HepG2 (cell line): ENCODE measurements at regions not wholly inside any gene's neighbourhood (a gene's known extent, or its start where the extent isn't known, plus 50 kb on each side); places are given as distances from the start of the nearest gene placed in this dataset.

ENCODE experiments used
- ATAC-seq: fragments of 200-7000 bp; cut with Tn5 transposase; 3 replicates; pipeline ENCODE4 v1.9.1; 2020; ENCODE audit warnings: mild to moderate bottlenecking, moderate library complexity
- BruUV-seq: library from RNA; stranded (reverse); fragments of 400-500 nt; replicated peaks from 2 replicates; lab custom pipeline; 2021; lab: Mats Ljungman, UMichigan
- CTCF ChIA-PET: fragments of 300-600 bp; formaldehyde crosslinking; extraction: SDS; loops from one replicate; lab custom pipeline; 2021; ENCODE audit warnings: low total read pairs, inconsistent platforms, low intra/inter-chr PET ratio; lab: Yijun Ruan, JAX
- POLR2A ChIA-PET: fragments of 350-600 bp; sonication (Branson Sonifier 250); formaldehyde crosslinking; loops from one replicate; lab custom pipeline; 2020; ENCODE audit warnings: antibody characterized with exemption, inconsistent platforms; lab: Yijun Ruan, JAX
- DNase-seq: peaks from one replicate; pipeline ENCODE4 v3.0.0-alpha.2; 2015; ENCODE audit warnings: low spot score
- FAIRE-seq: peaks from 3 replicates; lab custom pipeline; 2011; peaks lifted over from hg19 to GRCh38; lab: Jason Lieb, UNC
- H2AFZ ChIP-seq: one replicate; pipeline ENCODE4 v1.6.1; 2011; ENCODE audit warnings: low read length, inconsistent platforms
- H3K27ac ChIP-seq: fragments of 300-600 bp; 3 replicates; pipeline ENCODE4 v1.8.0; 2011; ENCODE audit warnings: mixed run types, mild to moderate bottlenecking, mixed read lengths, low read length, inconsistent platforms; ENCODE audit not compliant: insufficient read depth; ENCODE audit errors: extremely low read length
- H3K27me3 ChIP-seq, 2 experiments: fragments of 200-600 bp in 1 of 2; 2 replicates in 1 of 2; 3 replicates in 1 of 2; pipeline versions ENCODE4 v1.6.0 to v1.8.0; 2011; ENCODE audit warnings: low read length in 2 of 2, mild to moderate bottlenecking in 2 of 2, moderate library complexity in 2 of 2, inconsistent platforms in 1 of 2; ENCODE audit not compliant: insufficient read depth in 2 of 2, control insufficient read depth in 1 of 2
- H3K36me3 ChIP-seq, 2 experiments: fragments of 200-600 bp in 1 of 2; replicated peaks in 1 of 2; 2 replicates in 1 of 2; 3 replicates in 1 of 2; pipeline versions ENCODE4 v1.5.1 to v1.8.0; 2011; ENCODE audit warnings: low read length in 2 of 2, inconsistent platforms in 1 of 2; ENCODE audit not compliant: insufficient read depth in 2 of 2, control insufficient read depth in 1 of 2
- H3K4me1 ChIP-seq: 2 replicates; pipeline ENCODE4 v1.5.1; 2012; ENCODE audit warnings: low read length, inconsistent platforms; ENCODE audit not compliant: insufficient read depth
- H3K4me2 ChIP-seq: 2 replicates; pipeline ENCODE4 v1.6.0; 2011; ENCODE audit warnings: low read depth, low read length, inconsistent platforms
- H3K4me3 ChIP-seq, 3 experiments: fragments of 200-600 bp in 1 of 3; sonication (generic), shearing (Covaris generic) in 1 of 3; replicated peaks in 1 of 3; 2 replicates each; pipeline ENCODE4 v1.5.1; 2011 to 2016; ENCODE audit warnings: low read length in 3 of 3, inconsistent platforms in 2 of 3, low read depth in 2 of 3, mild to moderate bottlenecking in 2 of 3, control low read depth in 1 of 3, mixed read lengths in 1 of 3; ENCODE audit not compliant: insufficient read depth in 1 of 3
- H3K79me2 ChIP-seq: one replicate; pipeline ENCODE4 v1.6.1; 2011; ENCODE audit warnings: low read length, inconsistent platforms; ENCODE audit not compliant: insufficient read depth
- H3K9ac ChIP-seq: 2 replicates; pipeline ENCODE4 v1.6.0; 2011; ENCODE audit warnings: mild to moderate bottlenecking, low read depth, low read length, inconsistent platforms; ENCODE audit not compliant: insufficient read depth
- H3K9me3 ChIP-seq: 2 replicates; pipeline ENCODE4 v1.5.1; 2012; ENCODE audit warnings: mild to moderate bottlenecking, low read length
- H4K20me1 ChIP-seq: 2 replicates; pipeline ENCODE4 v1.6.0; 2011; ENCODE audit warnings: inconsistent platforms, mild to moderate bottlenecking, low read length, moderate library complexity; ENCODE audit not compliant: insufficient read depth
- CENPT ChIP-seq: sonication (generic); formaldehyde crosslinking; IDR thresholded peaks from 2 replicates; pipeline ENCODE4 v1.8.0; 2022; ENCODE audit warnings: low read depth, mild to moderate bottlenecking, moderate library complexity, missing genetic modification reagents
- ETV6 ChIP-seq: sonication (generic); formaldehyde crosslinking; conservative IDR thresholded peaks from 2 replicates; pipeline ENCODE4 v1.4.0; 2020; ENCODE audit warnings: missing genetic modification reagents
- HDAC6 ChIP-seq: fragments of 200-600 bp; sonication (generic); IDR thresholded peaks from 2 replicates; pipeline ENCODE4 v1.7.0; 2017; ENCODE audit warnings: mild to moderate bottlenecking, antibody characterized with exemption, low read length, low read depth
- PHF20 ChIP-seq: sonication (generic); formaldehyde crosslinking; IDR thresholded peaks from 2 replicates; pipeline ENCODE4 v1.5.0; 2020; ENCODE audit warnings: mild to moderate bottlenecking, missing genetic modification reagents
- RARG ChIP-seq: sonication (generic); formaldehyde crosslinking; IDR thresholded peaks from 2 replicates; pipeline ENCODE4 v1.4.0; 2020; ENCODE audit warnings: low read depth, mild to moderate bottlenecking, missing genetic modification reagents
- RORA ChIP-seq: sonication (generic); formaldehyde crosslinking; IDR thresholded peaks from 2 replicates; pipeline ENCODE4 v1.5.0; 2020; ENCODE audit warnings: mild to moderate bottlenecking, missing genetic modification reagents, moderate library complexity
- SIX1 ChIP-seq: sonication (generic); formaldehyde crosslinking; IDR thresholded peaks from 2 replicates; pipeline ENCODE4 v1.4.0; 2020; ENCODE audit warnings: missing genetic modification reagents, borderline replicate concordance
- U2AF2 ChIP-seq: fragments of 200-400 bp; formaldehyde crosslinking; IDR thresholded peaks from 2 replicates; pipeline ENCODE4 v1.6.1; 2017; ENCODE audit warnings: low read depth, mild to moderate bottlenecking, low read length
- ZNF614 ChIP-seq: IDR thresholded peaks from 2 replicates; pipeline ENCODE4 v1.6.1; 2018; ENCODE audit warnings: missing biosample characterization, missing genetic modification reagents, inconsistent platforms, borderline replicate concordance
- ZNF615 ChIP-seq: sonication (generic); formaldehyde crosslinking; IDR thresholded peaks from 2 replicates; pipeline ENCODE4 v1.5.0; 2020; ENCODE audit warnings: mild to moderate bottlenecking, missing genetic modification reagents, borderline replicate concordance
- ZNF775 ChIP-seq: sonication (generic); formaldehyde crosslinking; IDR thresholded peaks from 2 replicates; pipeline ENCODE4 v1.4.0; 2020; ENCODE audit warnings: missing genetic modification reagents, mild to moderate bottlenecking, moderate library complexity, borderline replicate concordance
- ZNF883 ChIP-seq: sonication (generic); formaldehyde crosslinking; IDR thresholded peaks from 2 replicates; pipeline ENCODE4 v1.5.1; 2020; ENCODE audit warnings: mild to moderate bottlenecking, missing genetic modification reagents; ENCODE audit errors: not compliant biosample characterization
- WGBS: methylation state at CpG from one replicate; pipeline ENCODE4 v1.1.6; 2017; ENCODE audit warnings: low lambda C conversion rate; 5-methylcytosine and 5-hydroxymethylcytosine counted together
- in situ Hi-C: cut with HindIII; loops from 2 replicates; pipeline ENCODE4 v1.10.0; 2017; ENCODE audit warnings: low pct_unique_long_range_greater_than_20kb; ENCODE audit not compliant: extremely low pct_ligation_motif_present
- intact Hi-C: fragments of 100-400 bp; cut with micrococcal nuclease; formaldehyde crosslinking; loops from one replicate; pipeline ENCODE4 v1.10.0; 2022; ENCODE audit not compliant: unreplicated experiment
- TF ChIP-seq, protein P1 (sequence below): sonication (generic); formaldehyde crosslinking; IDR thresholded peaks from 2 replicates; pipeline ENCODE4 v1.9.0; 2021; ENCODE audit warnings: missing genetic modification reagents, borderline replicate concordance
- TF ChIP-seq, protein P2 (sequence below): sonication (generic); formaldehyde crosslinking; IDR thresholded peaks from 2 replicates; pipeline ENCODE4 v1.5.0; 2020; ENCODE audit warnings: mild to moderate bottlenecking, low read depth, missing genetic modification reagents, borderline replicate concordance

DNA sequence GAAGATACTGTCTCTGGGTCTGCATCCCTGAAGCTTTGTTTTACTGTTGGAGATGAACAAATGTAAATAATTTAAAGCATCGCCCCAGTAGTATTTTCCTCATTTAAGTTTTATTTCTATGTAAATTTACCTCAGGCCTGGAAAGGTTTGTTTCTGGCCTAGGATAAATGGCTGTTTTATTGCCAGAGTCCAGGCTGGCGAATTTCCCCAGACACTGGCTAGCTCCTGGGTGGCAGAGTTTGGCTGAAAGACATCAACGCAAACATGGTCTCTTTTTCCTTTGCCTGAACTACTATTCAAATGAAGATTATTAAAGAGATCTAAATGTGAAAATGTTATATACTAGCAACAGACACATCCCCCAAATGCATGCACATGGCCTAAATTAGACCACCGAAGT, 136.7 kb upstream of the SESN3 start:
- no peaks in the 10 kb centered on the region for H3K9me3 ChIP-seq
- H3K9ac ChIP-seq, result no peak overlapping the region
- H3K4me1 ChIP-seq, result peaks cover 26% of the 10 kb centered on the region
- ATAC-seq, result no peak
- H3K27me3 ChIP-seq, result peaks cover 0 to 3% of the 10 kb centered on the region in 2 experiments; a peak in 1 of 5 replicates
- no peaks in the 10 kb centered on the region for H3K79me2 ChIP-seq
- H4K20me1 ChIP-seq, result no peaks in the 10 kb centered on the region
- H3K27ac ChIP-seq, result no peak overlapping the region
- ChIA-PET CTCF (no interaction called here), POLR2A (no interaction called here)
- H3K4me2 ChIP-seq, result no peak overlapping the region
- no peak overlapping the region for H2AFZ ChIP-seq
- no peak for DNase-seq
- WGBS, result 66% methylated on average over 4 of the region's 4 CpGs
- in situ Hi-C loops (loop anchor here (10.0 kb wide), 1 partner anchor 213 kb away; no protein-coding TSS in a partner anchor), intact Hi-C loops (no loop called here)
- H3K4me3 ChIP-seq, result no peak overlapping the region
- BruUV-seq, result no TSS peak
- H3K36me3 ChIP-seq, result no peaks in the 10 kb centered on the region
- TF ChIP-seq HDAC6 (no peak), CENPT (no peak)
- no peak for FAIRE-seq

DNA sequence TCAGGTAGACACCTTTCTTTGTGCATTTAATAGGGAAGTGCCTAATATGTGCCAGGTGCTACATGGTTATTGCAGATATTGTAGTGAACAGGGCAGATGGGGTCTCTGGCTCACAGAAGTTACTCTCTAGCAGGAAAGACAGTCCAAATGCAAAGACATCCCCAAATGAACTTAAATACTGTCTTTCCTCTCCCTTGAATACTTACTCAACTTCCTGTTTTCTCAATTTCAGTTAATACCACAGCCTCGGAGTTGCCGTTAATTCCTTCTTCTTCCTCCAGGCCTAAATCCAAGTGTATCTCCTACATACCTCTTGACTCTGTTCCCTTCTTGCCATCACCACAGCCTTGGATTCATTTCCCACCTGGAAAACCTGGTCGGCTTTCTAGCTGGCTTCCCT, 134.3 kb upstream of the SESN3 start:
- BruUV-seq, result no TSS peak
- FAIRE-seq, result no peak
- Histone ChIP-seq H3K27me3 (peaks cover 0 to 3% of the 10 kb centered on the region in 2 experiments; a peak in 1 of 5 replicates), H3K9ac (no peak overlapping the region), H3K79me2 (no peaks in the 10 kb centered on the region), H3K27ac (no peak overlapping the region), H3K4me3 (no peak overlapping the region), H2AFZ (no peak overlapping the region), H3K4me2 (peak overlapping the region; percentile 57; the same call in 1 of the 2 replicates)
- no peak for DNase-seq
- ATAC-seq, result no peak
- CTCF ChIA-PET, result no interaction called here
- 68% methylated on average over 3 of the region's 3 CpGs for WGBS
- in situ Hi-C loops, result loop anchor here (10.0 kb wide), 1 partner anchor 211 kb away; no protein-coding TSS in a partner anchor
- no peak for TF ChIP-seq ZNF775
- TF ChIP-seq ZNF615 (CRISPR knock-in tag), result no peak
- no peak for TF ChIP-seq PHF20 (CRISPR knock-in tag)
- TF ChIP-seq, protein P1, sequence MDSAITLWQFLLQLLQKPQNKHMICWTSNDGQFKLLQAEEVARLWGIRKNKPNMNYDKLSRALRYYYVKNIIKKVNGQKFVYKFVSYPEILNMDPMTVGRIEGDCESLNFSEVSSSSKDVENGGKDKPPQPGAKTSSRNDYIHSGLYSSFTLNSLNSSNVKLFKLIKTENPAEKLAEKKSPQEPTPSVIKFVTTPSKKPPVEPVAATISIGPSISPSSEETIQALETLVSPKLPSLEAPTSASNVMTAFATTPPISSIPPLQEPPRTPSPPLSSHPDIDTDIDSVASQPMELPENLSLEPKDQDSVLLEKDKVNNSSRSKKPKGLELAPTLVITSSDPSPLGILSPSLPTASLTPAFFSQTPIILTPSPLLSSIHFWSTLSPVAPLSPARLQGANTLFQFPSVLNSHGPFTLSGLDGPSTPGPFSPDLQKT (CRISPR knock-in tag), result no peak
- TF ChIP-seq RARG (CRISPR knock-in tag), result no peak
- no peak for TF ChIP-seq ZNF614 (CRISPR knock-in tag)
- TF ChIP-seq, protein P2, sequence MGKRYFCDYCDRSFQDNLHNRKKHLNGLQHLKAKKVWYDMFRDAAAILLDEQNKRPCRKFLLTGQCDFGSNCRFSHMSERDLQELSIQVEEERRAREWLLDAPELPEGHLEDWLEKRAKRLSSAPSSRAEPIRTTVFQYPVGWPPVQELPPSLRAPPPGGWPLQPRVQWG (CRISPR knock-in tag), result no peak
- no peak for TF ChIP-seq U2AF2
- TF ChIP-seq ZNF883 (CRISPR knock-in tag), result no peak
- no peak for TF ChIP-seq ETV6 (CRISPR knock-in tag)
- no peak for TF ChIP-seq RORA
- TF ChIP-seq SIX1, result no peak
- TF ChIP-seq, all 625 proteins: peak for 0
- Histone ChIP-seq H3K4me1 (peaks cover 43% of the 10 kb centered on the region), H3K9me3 (no peaks in the 10 kb centered on the region), H3K36me3 (no peaks in the 10 kb centered on the region), H4K20me1 (no peaks in the 10 kb centered on the region)
- intact Hi-C loops, result no loop called here
- POLR2A ChIA-PET, result no interaction called here
